Left ventricle myocardium inferior (tissue), 1 donor: ENCODE measurements at regions not wholly inside any gene's neighbourhood (a gene's known extent, or its start where the extent isn't known, plus 50 kb on each side); places are given as distances from the start of the nearest gene placed in this dataset.

Source experiments
- DNase-seq: peaks from one replicate; pipeline ENCODE4 v3.0.0-alpha.2; 2020
- H3K27ac ChIP-seq: fragments of 200-600 bp; replicated peaks from 2 replicates; pipeline ENCODE4 v1.8.0; 2021
- H3K27me3 ChIP-seq: fragments of 200-600 bp; 2 replicates; pipeline ENCODE4 v1.8.0; 2021; ENCODE audit warnings: low read depth
- H3K36me3 ChIP-seq: fragments of 200-600 bp; 2 replicates; pipeline ENCODE4 v1.8.0; 2021
- H3K4me1 ChIP-seq: fragments of 200-600 bp; 2 replicates; pipeline ENCODE4 v1.8.0; 2021
- H3K4me3 ChIP-seq: fragments of 200-600 bp; 2 replicates; pipeline ENCODE4 v1.8.0; 2021; ENCODE audit warnings: mild to moderate bottlenecking, moderate library complexity
- H3K9me3 ChIP-seq: fragments of 200-600 bp; replicated peaks from 2 replicates; pipeline ENCODE4 v1.8.0; 2021
- intact Hi-C: fragments of 100-400 bp; cut with micrococcal nuclease; formaldehyde crosslinking; loops from one replicate; pipeline ENCODE4 v1.11.0; 2022
- TF ChIP-seq, protein P1 (sequence below): fragments of 200-600 bp; IDR thresholded peaks from 2 replicates; pipeline ENCODE4 v1.8.0; 2021; ENCODE audit warnings: antibody characterized with exemption, mild to moderate bottlenecking, borderline replicate concordance
- donor health status: DM: no; HTN: yes; CAD: no; lungs with severe emphysema.

DNA sequence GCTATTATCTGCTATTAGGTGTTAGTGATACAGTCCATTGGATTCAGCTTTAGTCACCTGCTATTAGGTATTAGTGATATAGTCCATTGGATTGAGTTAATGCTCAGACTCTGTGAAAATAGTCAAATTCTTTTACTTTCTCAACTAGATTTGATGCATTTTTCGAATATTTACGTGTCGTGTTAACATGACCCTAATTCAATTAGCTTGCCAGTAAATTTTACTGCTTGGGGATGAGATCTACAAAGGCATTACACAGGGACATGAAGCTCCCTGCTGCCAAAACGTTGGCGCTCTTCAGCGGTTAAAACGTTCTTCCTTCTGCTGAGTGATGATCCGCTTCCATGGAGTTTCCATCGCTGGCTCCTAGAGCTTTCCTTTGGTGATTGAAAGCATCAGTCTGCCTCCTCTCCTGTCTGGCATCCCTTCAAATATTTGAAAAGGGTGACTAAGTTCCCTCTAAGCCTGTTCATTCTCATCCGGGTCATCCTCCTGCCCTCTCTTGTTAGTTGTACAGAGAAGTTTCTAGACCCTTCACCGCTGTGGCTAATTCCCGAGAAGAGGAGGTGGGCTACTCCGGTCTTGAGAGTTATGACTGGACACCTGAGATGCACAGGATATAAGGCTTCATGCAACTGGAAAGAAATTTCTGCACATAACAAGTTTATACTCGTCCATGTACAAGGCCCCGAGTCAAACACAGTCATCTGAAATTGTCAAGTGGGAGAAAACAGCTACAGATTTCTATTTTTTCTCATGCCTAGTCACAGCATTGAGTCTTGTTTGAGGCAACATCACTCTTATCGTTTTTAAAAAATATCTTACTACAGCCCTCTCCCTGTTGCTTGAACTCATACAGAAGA lies 254.0 kb downstream of the KLF6 start:
- Histone ChIP-seq H3K27me3 (no peaks in the 10 kb centered on the region), H3K27ac (no peak overlapping the region), H3K4me1 (peaks cover 38% of the 10 kb centered on the region), H3K36me3 (no peaks in the 10 kb centered on the region), H3K9me3 (no peaks in the 10 kb centered on the region), H3K4me3 (no peak overlapping the region)
- TF ChIP-seq, protein P1, sequence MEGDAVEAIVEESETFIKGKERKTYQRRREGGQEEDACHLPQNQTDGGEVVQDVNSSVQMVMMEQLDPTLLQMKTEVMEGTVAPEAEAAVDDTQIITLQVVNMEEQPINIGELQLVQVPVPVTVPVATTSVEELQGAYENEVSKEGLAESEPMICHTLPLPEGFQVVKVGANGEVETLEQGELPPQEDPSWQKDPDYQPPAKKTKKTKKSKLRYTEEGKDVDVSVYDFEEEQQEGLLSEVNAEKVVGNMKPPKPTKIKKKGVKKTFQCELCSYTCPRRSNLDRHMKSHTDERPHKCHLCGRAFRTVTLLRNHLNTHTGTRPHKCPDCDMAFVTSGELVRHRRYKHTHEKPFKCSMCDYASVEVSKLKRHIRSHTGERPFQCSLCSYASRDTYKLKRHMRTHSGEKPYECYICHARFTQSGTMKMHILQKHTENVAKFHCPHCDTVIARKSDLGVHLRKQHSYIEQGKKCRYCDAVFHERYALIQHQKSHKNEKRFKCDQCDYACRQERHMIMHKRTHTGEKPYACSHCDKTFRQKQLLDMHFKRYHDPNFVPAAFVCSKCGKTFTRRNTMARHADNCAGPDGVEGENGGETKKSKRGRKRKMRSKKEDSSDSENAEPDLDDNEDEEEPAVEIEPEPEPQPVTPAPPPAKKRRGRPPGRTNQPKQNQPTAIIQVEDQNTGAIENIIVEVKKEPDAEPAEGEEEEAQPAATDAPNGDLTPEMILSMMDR = no peak
- DNase-seq = no peak
- intact Hi-C loops = no loop called here

DNA sequence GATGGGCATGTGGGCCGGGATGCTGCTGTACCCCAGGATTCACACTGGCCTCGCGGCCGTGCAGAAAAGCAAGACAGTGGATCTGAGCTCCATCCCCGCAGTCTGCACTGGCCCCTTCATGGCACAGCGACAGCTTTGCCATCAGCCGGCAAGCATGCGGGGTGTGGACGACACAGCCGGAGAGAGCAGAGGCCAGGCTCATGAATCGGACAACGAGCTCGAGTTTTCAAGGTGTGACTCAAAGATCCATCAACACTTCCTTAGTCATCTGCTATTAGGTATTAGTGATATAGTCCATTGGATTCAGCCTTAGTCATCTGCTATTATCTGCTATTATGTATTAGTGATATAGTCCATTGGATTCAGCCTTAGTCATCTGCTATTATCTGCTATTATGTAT lies 254.7 kb downstream of the KLF6 start:
- Histone ChIP-seq H3K27me3 (no peaks in the 10 kb centered on the region), H3K9me3 (no peaks in the 10 kb centered on the region), H3K4me1 (peaks cover 39% of the 10 kb centered on the region), H3K27ac (no peak overlapping the region), H3K36me3 (no peaks in the 10 kb centered on the region), H3K4me3 (no peak overlapping the region)
- DNase-seq = no peak
- TF ChIP-seq, protein P1 = no peak
- intact Hi-C loops = no loop called here

DNA sequence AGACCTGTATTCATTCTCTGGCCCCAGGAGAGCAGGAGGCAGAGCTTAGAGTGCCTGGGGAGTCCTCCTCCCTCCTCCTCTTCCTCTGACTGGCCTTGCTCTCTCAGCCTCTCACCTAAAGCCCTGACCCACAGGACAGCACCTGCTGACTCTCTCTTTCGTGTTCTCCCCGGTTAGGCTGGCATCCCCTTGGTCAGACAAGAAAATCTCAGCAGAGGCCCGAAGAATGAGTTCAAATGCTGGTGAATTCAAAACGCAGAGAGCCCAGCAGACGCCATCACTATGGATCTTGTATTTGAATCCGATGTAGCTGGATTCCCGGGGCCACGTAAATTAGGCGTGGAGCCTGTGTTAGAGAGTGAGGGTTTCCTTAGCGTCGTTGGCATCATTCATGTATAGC lies 255.3 kb downstream of the KLF6 start:
- H3K36me3 ChIP-seq = no peaks in the 10 kb centered on the region
- no peaks in the 10 kb centered on the region for H3K9me3 ChIP-seq
- TF ChIP-seq, protein P1 = no peak
- H3K27me3 ChIP-seq = no peaks in the 10 kb centered on the region
- peak overlapping the region; percentile 59 for H3K27ac ChIP-seq
- intact Hi-C loops = no loop called here
- peaks cover 39% of the 10 kb centered on the region for H3K4me1 ChIP-seq
- DNase-seq = no peak
- H3K4me3 ChIP-seq = no peak overlapping the region

DNA sequence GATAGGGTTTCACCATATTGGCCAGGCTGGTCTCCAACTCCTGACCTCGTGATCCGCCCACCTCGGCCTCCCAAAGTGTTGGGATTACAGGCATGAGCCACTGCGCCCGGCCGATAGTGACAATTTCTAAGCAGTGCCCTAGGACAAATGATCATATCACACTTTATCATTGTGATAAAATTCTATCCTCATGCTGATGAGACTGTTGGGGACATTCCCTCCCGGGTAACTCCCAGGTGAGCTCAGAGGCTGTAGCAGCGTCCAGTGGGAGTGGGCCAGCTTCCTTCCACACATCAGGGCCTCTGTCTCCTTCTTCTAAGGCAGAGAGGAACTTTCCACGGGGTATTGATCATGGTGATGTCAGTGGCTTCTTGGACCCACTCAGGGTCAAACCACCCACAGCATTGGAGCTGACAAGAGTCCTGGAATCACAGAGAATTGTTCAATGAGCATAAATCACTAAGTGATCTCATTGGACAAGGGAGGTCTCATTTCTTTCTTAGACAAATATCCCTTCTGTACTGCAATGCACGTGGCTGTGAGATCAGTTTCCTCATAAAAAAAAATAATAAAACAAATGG lies 256.1 kb downstream of the KLF6 start:
- Histone ChIP-seq H3K4me1 (peaks cover 39% of the 10 kb centered on the region), H3K9me3 (no peaks in the 10 kb centered on the region), H3K36me3 (no peaks in the 10 kb centered on the region), H3K27ac (peak overlapping the region; percentile 59), H3K4me3 (no peak overlapping the region), H3K27me3 (no peaks in the 10 kb centered on the region)
- TF ChIP-seq, protein P1 = no peak
- intact Hi-C loops = no loop called here
- no peak for DNase-seq

DNA sequence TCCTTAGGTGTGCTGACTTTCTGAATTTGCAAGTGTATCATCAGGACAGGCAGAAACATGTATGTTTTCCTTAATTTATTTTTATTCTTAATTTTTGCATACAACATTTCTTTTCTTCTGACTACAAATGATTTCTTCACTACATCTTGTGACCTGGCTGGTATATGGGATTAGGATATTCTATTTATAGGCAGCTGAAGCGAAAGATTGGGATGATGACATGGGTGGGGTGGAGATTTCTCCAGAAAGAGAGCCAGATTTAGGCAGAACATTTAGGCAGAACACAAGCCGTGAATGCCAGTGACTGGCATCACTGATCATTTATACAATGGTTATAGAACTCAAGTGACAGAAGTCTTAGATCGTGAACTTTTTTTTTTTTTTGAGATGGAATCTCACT lies 256.7 kb downstream of the KLF6 start:
- no peaks in the 10 kb centered on the region for H3K9me3 ChIP-seq
- no peak overlapping the region for H3K4me3 ChIP-seq
- TF ChIP-seq, protein P1 = no peak
- H3K36me3 ChIP-seq = no peaks in the 10 kb centered on the region
- H3K27ac ChIP-seq = peak overlapping the region; percentile 59
- no peak for DNase-seq
- intact Hi-C loops = no loop called here
- no peaks in the 10 kb centered on the region for H3K27me3 ChIP-seq
- peaks cover 39% of the 10 kb centered on the region for H3K4me1 ChIP-seq
